GM12875 (cell line): ENCODE measurements at regions not wholly inside any gene's neighbourhood (a gene's known extent, or its start where the extent isn't known, plus 50 kb on each side); places are given as distances from the start of the nearest gene placed in this dataset.
"Not testable (repeated sequence)": the region's sequence is repeated elsewhere in the genome, so short reads cannot be mapped to it uniquely, and the experiment has no call there.

Experiments
- H3K4me3 ChIP-seq: one replicate; pipeline ENCODE4 v1.5.1; 2011; ENCODE audit warnings: low read depth, low read length, control low read depth
- TF ChIP-seq, protein P1 (sequence below): IDR thresholded peaks from 2 replicates; pipeline ENCODE4 v1.5.1; 2011; ENCODE audit warnings: low read depth, mild to moderate bottlenecking, control low read depth, inconsistent platforms, low read length, moderate library complexity, borderline replicate concordance; ENCODE audit not compliant: insufficient read depth

DNA sequence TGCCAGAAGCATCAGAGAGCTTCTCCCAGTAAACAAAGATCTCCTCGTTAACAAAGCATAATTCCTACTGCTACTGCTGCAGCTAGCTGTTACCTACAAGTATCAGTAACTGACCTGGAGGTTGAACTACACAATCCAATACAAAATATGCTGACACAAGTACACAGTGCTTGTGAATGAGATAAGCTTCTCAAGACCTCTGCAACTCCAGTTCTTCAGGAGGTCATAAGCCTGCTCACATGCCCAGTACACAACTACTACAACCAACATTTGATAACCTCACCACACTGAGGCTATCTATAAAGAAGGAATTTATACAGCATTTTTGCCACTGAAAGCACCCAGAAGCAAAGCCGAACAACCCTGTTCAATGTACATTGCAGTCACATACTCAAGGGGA is 66.7 kb upstream of the SMARCAD1 start:
- no peak overlapping the region for H3K4me3 ChIP-seq
- TF ChIP-seq, protein P1, sequence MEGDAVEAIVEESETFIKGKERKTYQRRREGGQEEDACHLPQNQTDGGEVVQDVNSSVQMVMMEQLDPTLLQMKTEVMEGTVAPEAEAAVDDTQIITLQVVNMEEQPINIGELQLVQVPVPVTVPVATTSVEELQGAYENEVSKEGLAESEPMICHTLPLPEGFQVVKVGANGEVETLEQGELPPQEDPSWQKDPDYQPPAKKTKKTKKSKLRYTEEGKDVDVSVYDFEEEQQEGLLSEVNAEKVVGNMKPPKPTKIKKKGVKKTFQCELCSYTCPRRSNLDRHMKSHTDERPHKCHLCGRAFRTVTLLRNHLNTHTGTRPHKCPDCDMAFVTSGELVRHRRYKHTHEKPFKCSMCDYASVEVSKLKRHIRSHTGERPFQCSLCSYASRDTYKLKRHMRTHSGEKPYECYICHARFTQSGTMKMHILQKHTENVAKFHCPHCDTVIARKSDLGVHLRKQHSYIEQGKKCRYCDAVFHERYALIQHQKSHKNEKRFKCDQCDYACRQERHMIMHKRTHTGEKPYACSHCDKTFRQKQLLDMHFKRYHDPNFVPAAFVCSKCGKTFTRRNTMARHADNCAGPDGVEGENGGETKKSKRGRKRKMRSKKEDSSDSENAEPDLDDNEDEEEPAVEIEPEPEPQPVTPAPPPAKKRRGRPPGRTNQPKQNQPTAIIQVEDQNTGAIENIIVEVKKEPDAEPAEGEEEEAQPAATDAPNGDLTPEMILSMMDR: no peak

DNA sequence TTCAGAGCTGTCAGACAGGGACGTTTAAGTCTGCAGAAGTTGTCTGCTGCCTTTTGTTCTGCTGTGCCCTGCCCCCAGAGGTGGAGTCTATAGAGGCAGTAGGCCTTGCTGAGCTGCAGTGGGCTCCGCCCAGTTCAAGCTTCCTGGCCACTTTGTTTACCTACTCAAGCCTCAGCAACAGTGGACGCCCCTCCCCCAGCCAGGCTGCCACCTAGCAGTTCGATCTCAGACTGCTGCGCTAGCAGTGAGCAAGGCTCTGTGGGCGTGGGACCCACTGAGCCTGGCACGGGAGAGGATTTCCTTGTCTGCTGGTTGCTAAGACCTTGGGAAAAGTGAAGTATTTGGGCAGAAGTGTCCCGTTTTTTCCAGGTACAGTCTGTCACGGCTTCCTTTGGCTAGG is 59.6 kb upstream of the SMARCAD1 start:
- H3K4me3 ChIP-seq: not testable (repeated sequence)

DNA sequence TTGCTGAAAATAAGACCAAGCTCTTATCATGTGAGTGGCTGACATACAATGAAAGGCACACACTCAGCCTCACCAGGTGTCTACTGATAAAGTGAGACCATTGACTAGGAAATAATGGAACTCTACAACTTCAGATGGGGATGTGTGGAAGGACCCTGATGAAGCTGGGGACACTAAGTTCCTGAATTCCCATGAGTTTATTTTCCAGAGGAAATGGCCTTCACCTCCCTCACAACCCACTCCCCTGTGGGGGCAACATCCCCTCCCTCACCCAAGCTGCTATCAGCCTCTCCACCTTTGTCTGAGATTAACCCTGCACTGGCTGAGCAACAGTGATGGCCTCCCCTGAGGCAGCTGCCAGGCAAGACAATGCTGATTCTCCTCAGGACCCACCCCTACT is 55.2 kb upstream of the SMARCAD1 start:
- TF ChIP-seq, protein P1: no peak

DNA sequence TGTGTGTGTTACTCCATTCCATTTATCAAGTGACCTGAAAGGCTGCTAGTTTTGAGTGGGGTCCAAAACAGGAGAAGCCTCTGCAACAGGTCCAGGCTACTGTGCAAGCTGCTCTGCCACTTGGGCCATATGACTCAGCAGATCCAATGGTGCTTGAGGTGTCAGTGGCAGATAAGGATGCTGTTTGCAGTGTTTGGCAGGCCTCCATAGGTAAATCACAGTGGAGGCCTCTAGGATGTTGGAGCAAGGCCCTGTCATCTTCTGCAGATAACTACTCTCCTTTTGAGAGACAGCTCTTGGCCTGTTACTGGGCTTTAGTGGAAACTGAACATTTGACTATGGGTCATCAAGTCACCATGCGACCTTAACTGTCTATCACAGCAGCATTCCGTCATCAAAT is 52.3 kb upstream of the SMARCAD1 start:
- H3K4me3 ChIP-seq: not testable (repeated sequence)

More for the DNA sequence above, 55.2 kb upstream of the SMARCAD1 start:
- H3K4me3 ChIP-seq: no peak overlapping the region

DNA sequence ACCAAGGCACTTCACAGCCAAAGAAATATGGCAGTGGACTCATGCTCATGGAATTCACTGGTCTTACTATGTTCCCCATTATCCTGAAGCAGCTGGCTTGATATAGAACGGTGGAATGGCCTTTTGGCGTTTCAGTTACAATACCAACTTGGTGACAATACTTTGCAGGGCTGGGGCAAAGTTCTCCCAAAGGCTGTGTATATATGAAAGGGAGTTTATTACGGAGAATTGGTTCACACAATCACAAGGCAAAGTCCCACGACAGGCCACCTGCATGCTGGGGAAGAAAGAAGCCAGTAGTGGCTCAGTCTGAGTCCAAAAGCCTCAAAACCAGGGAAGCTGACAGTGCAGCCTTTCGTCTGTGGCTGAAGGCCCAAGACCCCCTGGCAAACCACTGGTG is 50.8 kb upstream of the SMARCAD1 start:
- TF ChIP-seq, protein P1: no peak

More for the DNA sequence above, 50.8 kb upstream of the SMARCAD1 start:
- no peak overlapping the region for H3K4me3 ChIP-seq
